ENCODE measurements at regions not wholly inside any gene's neighbourhood (a gene's known extent, or its start where the extent isn't known, plus 50 kb on each side); places are given as distances from the start of the nearest gene placed in this dataset.

DNA sequence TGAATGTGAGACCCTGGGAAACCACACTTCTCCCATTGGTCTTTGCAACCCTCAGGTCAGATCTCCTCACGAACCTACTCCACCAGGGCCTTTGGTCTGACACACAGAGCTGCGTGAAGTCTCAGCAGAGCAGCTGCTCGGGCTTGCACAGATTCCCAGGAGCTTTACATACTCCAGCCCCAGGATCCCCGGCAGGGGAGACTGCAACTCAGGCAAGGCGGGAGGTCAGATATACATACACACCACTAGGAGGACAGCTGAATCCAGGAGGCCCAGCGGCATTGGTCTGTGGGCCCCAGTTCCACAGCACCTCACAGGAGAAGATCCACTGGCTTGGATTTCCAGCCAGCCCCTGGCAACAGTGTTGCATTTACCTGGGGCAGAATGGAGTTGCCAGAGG is 239.2 kb downstream of the GPAM start:
- Histone ChIP-seq H3K4me1 (ENCODE audit: control insufficient read depth, insufficient read depth, low read length, poor library complexity, severe bottlenecking) (no peaks in the 10 kb centered on the region), H3K36me3 (ENCODE audit: control insufficient read depth, insufficient read depth, low read length) (no peaks in the 10 kb centered on the region), H3K4me3 (ENCODE audit: insufficient read depth, low read depth, low read length, poor library complexity, severe bottlenecking) (no peak overlapping the region), H3K27ac (ENCODE audit: insufficient read depth, low read length, poor library complexity, severe bottlenecking) (no peak overlapping the region), H3K9me3 (ENCODE audit: control insufficient read depth, low read length) (no peaks in the 10 kb centered on the region), H3K27me3 (replicated peaks; ENCODE audit: control insufficient read depth, insufficient read depth, low read length, poor library complexity, severe bottlenecking) (no peaks in the 10 kb centered on the region)
- DNase-seq: no peak

DNA sequence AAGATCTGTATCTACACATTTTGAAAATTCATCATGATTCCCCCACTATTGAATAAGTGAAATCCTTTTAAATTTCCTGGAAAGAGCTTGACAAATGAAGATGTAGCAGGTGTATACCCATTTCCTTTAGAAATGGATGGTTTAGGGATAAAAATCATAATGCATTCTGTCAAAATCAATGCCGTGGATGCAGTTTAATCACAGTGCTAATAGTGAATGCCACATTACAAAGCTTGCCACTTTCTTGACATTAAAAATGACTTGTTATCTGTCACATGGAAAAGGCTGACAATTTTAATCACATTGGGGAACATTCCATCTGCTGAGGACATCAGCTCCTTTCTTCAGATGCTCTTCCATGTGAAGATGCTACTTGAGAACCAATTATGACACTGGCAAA is 229.6 kb downstream of the GPAM start:
- Histone ChIP-seq H3K27ac (ENCODE audit: insufficient read depth, low read length, poor library complexity, severe bottlenecking) (no peak overlapping the region), H3K9me3 (ENCODE audit: control insufficient read depth, low read length) (no peaks in the 10 kb centered on the region), H3K27me3 (replicated peaks; ENCODE audit: control insufficient read depth, insufficient read depth, low read length, poor library complexity, severe bottlenecking) (no peaks in the 10 kb centered on the region), H3K4me3 (ENCODE audit: insufficient read depth, low read depth, low read length, poor library complexity, severe bottlenecking) (no peak overlapping the region), H3K36me3 (ENCODE audit: control insufficient read depth, insufficient read depth, low read length) (no peaks in the 10 kb centered on the region), H3K4me1 (ENCODE audit: control insufficient read depth, insufficient read depth, low read length, poor library complexity, severe bottlenecking) (no peaks in the 10 kb centered on the region)
- no peak for DNase-seq

DNA sequence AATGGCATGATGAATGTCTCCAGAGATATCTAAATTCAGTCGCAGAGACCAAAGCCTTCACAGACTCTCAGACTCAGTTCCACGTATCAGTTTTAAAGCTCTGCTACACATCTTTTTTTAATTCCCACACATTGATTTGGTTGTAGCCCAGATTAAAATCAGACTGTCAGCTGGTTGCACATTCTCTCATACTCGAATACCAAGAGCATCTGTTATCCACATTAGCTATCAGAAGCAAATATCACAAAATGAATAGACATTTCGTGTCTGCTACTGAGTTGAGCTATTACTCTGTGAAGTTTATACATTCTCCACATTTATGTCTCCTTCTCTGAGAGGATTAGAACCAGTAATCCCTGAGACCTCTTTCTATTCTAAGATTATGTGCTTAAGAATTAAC is 229.2 kb downstream of the GPAM start:
- Histone ChIP-seq H3K4me3 (ENCODE audit: insufficient read depth, low read depth, low read length, poor library complexity, severe bottlenecking) (no peak overlapping the region), H3K4me1 (ENCODE audit: control insufficient read depth, insufficient read depth, low read length, poor library complexity, severe bottlenecking) (no peaks in the 10 kb centered on the region), H3K27me3 (replicated peaks; ENCODE audit: control insufficient read depth, insufficient read depth, low read length, poor library complexity, severe bottlenecking) (no peaks in the 10 kb centered on the region), H3K9me3 (ENCODE audit: control insufficient read depth, low read length) (no peaks in the 10 kb centered on the region), H3K36me3 (ENCODE audit: control insufficient read depth, insufficient read depth, low read length) (no peaks in the 10 kb centered on the region), H3K27ac (ENCODE audit: insufficient read depth, low read length, poor library complexity, severe bottlenecking) (no peak overlapping the region)
- DNase-seq: no peak

DNA sequence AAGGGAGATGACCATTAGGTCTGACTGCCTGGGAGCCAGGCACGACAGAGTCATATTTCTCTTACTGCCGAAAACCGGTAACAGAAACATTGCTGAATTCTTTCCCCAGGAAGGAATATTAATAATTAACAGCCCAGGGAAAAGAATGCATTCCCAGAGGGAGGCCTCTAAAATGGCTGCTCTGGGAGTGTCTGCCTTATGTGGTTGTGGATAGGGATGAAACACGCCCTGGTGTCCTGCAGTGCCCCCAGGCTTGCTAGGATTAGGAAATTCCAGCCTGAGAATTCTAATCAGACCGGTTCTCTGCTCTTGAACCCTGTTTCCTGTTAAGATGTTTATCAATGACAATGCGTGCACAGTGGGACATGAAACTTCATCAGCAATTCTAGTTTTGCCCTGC is 226.7 kb downstream of the GPAM start:
- Histone ChIP-seq H3K4me1 (ENCODE audit: control insufficient read depth, insufficient read depth, low read length, poor library complexity, severe bottlenecking) (no peaks in the 10 kb centered on the region), H3K27me3 (replicated peaks; ENCODE audit: control insufficient read depth, insufficient read depth, low read length, poor library complexity, severe bottlenecking) (no peaks in the 10 kb centered on the region), H3K9me3 (ENCODE audit: control insufficient read depth, low read length) (no peaks in the 10 kb centered on the region), H3K27ac (ENCODE audit: insufficient read depth, low read length, poor library complexity, severe bottlenecking) (no peak overlapping the region), H3K4me3 (ENCODE audit: insufficient read depth, low read depth, low read length, poor library complexity, severe bottlenecking) (no peak overlapping the region), H3K36me3 (ENCODE audit: control insufficient read depth, insufficient read depth, low read length) (no peaks in the 10 kb centered on the region)
- no peak for DNase-seq

DNA sequence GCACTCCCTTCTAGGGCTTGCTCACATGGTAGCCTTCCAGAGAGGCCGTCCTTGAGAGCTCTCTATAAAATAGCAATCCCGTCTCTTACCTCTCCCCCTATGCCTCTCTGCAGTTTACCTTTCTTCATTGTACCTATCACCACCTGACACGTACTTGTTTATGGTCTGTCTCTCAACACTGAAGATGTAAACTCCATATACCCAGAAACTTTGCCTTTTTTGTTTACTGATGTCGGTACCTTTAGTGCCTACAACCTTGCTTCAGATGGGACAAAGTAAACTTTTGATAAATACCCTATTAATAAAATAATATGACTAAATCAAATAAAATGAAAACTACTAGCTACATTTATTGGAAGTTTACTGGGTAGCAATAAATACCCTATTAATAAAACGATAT is 220.6 kb downstream of the GPAM start:
- H3K4me3 ChIP-seq (ENCODE audit: insufficient read depth, low read depth, low read length, poor library complexity, severe bottlenecking): no peak overlapping the region
- H3K4me1 ChIP-seq (ENCODE audit: control insufficient read depth, insufficient read depth, low read length, poor library complexity, severe bottlenecking): no peaks in the 10 kb centered on the region

DNA sequence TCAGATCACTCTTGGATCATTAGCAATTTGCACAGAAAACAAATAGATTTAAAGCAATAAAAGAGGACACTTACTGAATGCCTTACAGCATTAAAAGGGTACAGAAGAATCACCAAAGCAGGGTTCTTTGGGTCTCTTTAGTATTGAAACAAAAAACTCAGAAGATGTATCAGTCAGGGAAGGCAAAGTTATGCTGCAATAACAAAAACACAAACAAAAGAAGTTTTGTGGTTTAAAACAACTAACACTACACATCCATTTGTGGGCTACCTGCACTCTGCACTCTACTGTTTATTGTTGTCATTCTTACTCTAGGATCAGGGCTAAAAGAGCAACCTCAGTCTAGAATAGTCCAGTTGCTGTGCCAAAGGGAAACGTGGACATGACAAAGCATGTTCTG is 216.4 kb downstream of the GPAM start:
- Histone ChIP-seq H3K36me3 (ENCODE audit: control insufficient read depth, insufficient read depth, low read length) (no peaks in the 10 kb centered on the region), H3K27ac (ENCODE audit: insufficient read depth, low read length, poor library complexity, severe bottlenecking) (no peak overlapping the region), H3K27me3 (replicated peaks; ENCODE audit: control insufficient read depth, insufficient read depth, low read length, poor library complexity, severe bottlenecking) (no peaks in the 10 kb centered on the region), H3K9me3 (ENCODE audit: control insufficient read depth, low read length) (no peaks in the 10 kb centered on the region), H3K4me1 (ENCODE audit: control insufficient read depth, insufficient read depth, low read length, poor library complexity, severe bottlenecking) (no peaks in the 10 kb centered on the region), H3K4me3 (ENCODE audit: insufficient read depth, low read depth, low read length, poor library complexity, severe bottlenecking) (no peak overlapping the region)
- no peak for DNase-seq

More for the DNA sequence above, 220.6 kb downstream of the GPAM start:
- no peak overlapping the region for H3K27ac ChIP-seq (ENCODE audit: insufficient read depth, low read length, poor library complexity, severe bottlenecking)
- no peak for DNase-seq
- no peaks in the 10 kb centered on the region for H3K27me3 ChIP-seq (replicated peaks; ENCODE audit: control insufficient read depth, insufficient read depth, low read length, poor library complexity, severe bottlenecking)
- no peaks in the 10 kb centered on the region for H3K36me3 ChIP-seq (ENCODE audit: control insufficient read depth, insufficient read depth, low read length)
- H3K9me3 ChIP-seq (ENCODE audit: control insufficient read depth, low read length): no peaks in the 10 kb centered on the region

DNA sequence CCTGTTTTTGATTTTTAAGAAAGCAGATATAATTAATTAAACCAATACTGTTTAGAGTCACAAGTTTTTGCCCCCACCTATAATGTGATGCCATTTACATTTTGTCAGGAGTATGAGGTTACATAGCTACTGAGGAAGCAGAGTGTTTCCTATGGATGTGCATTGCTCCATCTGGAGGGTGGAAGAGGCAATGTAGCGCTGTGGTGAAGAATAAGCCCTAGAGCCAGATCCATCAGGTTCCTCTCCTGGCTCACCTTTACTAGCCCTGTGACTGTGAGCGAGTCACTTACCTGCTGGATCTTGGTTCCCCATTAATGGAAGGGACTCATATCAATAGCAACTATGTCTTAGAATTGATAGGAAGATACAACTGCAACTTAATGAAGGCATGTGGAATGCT is 216.0 kb downstream of the GPAM start:
- no peaks in the 10 kb centered on the region for H3K4me1 ChIP-seq (ENCODE audit: control insufficient read depth, insufficient read depth, low read length, poor library complexity, severe bottlenecking)
- H3K27ac ChIP-seq (ENCODE audit: insufficient read depth, low read length, poor library complexity, severe bottlenecking): no peak overlapping the region
- no peaks in the 10 kb centered on the region for H3K9me3 ChIP-seq (ENCODE audit: control insufficient read depth, low read length)
- no peak for DNase-seq
- H3K36me3 ChIP-seq (ENCODE audit: control insufficient read depth, insufficient read depth, low read length): no peaks in the 10 kb centered on the region
- H3K4me3 ChIP-seq (ENCODE audit: insufficient read depth, low read depth, low read length, poor library complexity, severe bottlenecking): no peak overlapping the region
- H3K27me3 ChIP-seq (replicated peaks; ENCODE audit: control insufficient read depth, insufficient read depth, low read length, poor library complexity, severe bottlenecking): no peaks in the 10 kb centered on the region

DNA sequence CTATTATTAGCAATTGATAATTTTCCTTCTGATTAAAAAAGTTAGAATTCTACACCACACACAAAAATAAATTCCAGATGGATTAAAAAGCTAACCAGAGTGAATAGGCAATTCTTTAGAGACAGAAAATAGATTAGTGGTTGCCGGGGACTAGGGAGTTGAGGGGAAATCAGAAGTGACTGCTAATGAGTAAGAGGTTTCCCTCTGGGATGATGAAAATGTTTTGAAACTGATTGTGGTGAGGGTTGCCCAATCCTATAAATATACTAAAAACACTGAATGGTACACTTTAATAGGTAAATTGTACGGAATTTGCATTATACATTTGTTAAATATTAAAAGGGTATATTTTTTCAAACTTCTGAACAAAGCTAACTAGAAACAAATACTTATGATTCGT is 214.9 kb downstream of the GPAM start:
- no peaks in the 10 kb centered on the region for H3K36me3 ChIP-seq (ENCODE audit: control insufficient read depth, insufficient read depth, low read length)
- no peak for DNase-seq
- H3K27ac ChIP-seq (ENCODE audit: insufficient read depth, low read length, poor library complexity, severe bottlenecking): no peak overlapping the region
- H3K4me1 ChIP-seq (ENCODE audit: control insufficient read depth, insufficient read depth, low read length, poor library complexity, severe bottlenecking): no peaks in the 10 kb centered on the region
- H3K4me3 ChIP-seq (ENCODE audit: insufficient read depth, low read depth, low read length, poor library complexity, severe bottlenecking): no peak overlapping the region
- no peaks in the 10 kb centered on the region for H3K9me3 ChIP-seq (ENCODE audit: control insufficient read depth, low read length)
- H3K27me3 ChIP-seq (replicated peaks; ENCODE audit: control insufficient read depth, insufficient read depth, low read length, poor library complexity, severe bottlenecking): no peaks in the 10 kb centered on the region

DNA sequence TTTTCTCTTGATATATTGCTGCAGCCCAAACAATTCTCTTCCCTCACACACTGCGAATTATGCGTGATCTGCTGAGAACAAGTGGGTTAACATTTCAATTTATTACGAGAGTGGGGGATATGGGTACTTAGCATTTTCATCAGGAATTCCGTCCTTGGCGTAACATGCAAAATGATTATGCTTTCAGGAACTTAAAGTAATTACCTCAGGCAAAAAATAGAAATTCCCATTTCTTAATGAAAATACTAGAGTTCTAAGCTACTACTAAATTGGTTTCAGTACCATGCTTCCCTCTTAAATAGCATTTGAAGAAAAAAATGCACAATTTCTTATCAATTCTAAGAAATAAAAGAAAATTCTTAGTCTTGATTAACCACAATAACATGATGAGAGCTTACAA is 213.5 kb downstream of the GPAM start:
- Histone ChIP-seq H3K9me3 (ENCODE audit: control insufficient read depth, low read length) (no peaks in the 10 kb centered on the region), H3K4me1 (ENCODE audit: control insufficient read depth, insufficient read depth, low read length, poor library complexity, severe bottlenecking) (no peaks in the 10 kb centered on the region), H3K27ac (ENCODE audit: insufficient read depth, low read length, poor library complexity, severe bottlenecking) (no peak overlapping the region), H3K36me3 (ENCODE audit: control insufficient read depth, insufficient read depth, low read length) (no peaks in the 10 kb centered on the region), H3K4me3 (ENCODE audit: insufficient read depth, low read depth, low read length, poor library complexity, severe bottlenecking) (no peak overlapping the region), H3K27me3 (replicated peaks; ENCODE audit: control insufficient read depth, insufficient read depth, low read length, poor library complexity, severe bottlenecking) (no peaks in the 10 kb centered on the region)
- DNase-seq: no peak

DNA sequence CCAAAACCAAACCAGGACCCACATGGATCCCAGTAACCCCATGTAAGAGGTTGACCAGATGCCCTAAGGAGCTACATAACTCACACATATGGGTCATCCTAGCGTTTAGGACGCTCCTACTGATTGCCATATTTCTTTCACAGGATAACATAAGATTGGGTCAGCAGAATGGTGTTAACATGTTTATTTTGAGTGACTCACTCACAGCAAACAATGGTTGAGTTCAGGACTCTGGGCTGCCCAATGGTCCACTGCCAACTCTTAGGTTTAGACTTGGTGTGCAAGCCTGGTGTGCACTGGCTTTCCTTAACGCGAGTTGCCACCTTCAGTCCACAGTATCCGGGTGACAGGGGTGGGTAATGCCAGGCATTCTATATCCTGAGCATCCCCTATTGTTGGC is 211.5 kb downstream of the GPAM start:
- Histone ChIP-seq H3K27me3 (replicated peaks; ENCODE audit: control insufficient read depth, insufficient read depth, low read length, poor library complexity, severe bottlenecking) (no peaks in the 10 kb centered on the region), H3K36me3 (ENCODE audit: control insufficient read depth, insufficient read depth, low read length) (no peaks in the 10 kb centered on the region), H3K27ac (ENCODE audit: insufficient read depth, low read length, poor library complexity, severe bottlenecking) (no peak overlapping the region), H3K4me1 (ENCODE audit: control insufficient read depth, insufficient read depth, low read length, poor library complexity, severe bottlenecking) (no peaks in the 10 kb centered on the region), H3K4me3 (ENCODE audit: insufficient read depth, low read depth, low read length, poor library complexity, severe bottlenecking) (no peak overlapping the region), H3K9me3 (ENCODE audit: control insufficient read depth, low read length) (no peaks in the 10 kb centered on the region)
- no peak for DNase-seq

DNA sequence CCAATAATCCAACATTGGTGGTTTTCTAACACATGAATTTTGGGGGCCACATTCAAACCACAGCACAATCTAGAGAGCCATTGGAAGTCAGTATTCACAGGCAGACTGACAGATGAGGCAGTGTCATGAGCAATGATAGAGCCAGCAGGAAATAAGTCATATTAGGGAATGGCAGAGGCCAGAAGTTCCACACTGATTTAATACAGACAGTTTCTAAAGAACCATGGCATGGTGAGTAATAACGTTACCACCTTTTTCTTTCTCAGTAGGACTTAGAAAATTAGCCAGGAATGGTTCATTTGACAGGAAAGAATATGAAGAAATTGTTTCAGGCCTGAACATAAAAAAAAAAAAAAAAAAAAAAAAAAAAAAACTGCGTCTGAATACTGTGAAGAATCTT is 210.3 kb downstream of the GPAM start:
- Histone ChIP-seq H3K9me3 (ENCODE audit: control insufficient read depth, low read length) (no peaks in the 10 kb centered on the region), H3K27me3 (replicated peaks; ENCODE audit: control insufficient read depth, insufficient read depth, low read length, poor library complexity, severe bottlenecking) (no peaks in the 10 kb centered on the region), H3K4me1 (ENCODE audit: control insufficient read depth, insufficient read depth, low read length, poor library complexity, severe bottlenecking) (no peaks in the 10 kb centered on the region), H3K27ac (ENCODE audit: insufficient read depth, low read length, poor library complexity, severe bottlenecking) (no peak overlapping the region), H3K36me3 (ENCODE audit: control insufficient read depth, insufficient read depth, low read length) (no peaks in the 10 kb centered on the region), H3K4me3 (ENCODE audit: insufficient read depth, low read depth, low read length, poor library complexity, severe bottlenecking) (no peak overlapping the region)
- DNase-seq: no peak

Data from effector memory CD4-positive, alpha-beta T cell (primary cell).